WTC11 (cell line): ENCODE measurements at regions not wholly inside any gene's neighbourhood (a gene's known extent, or its start where the extent isn't known, plus 50 kb on each side); places are given as distances from the start of the nearest gene placed in this dataset.

ENCODE experiments used
- ATAC-seq: fragments of 200-7000 bp; cut with Tn5 transposase; 2 replicates; pipeline ENCODE4 v1.10.0; 2021; ENCODE audit warnings: mild to moderate bottlenecking, moderate library complexity
- CTCF ChIA-PET: fragments of 300-600 bp; sonication (Branson Sonifier 250); formaldehyde crosslinking; loops from one replicate; lab custom pipeline; 2021; ENCODE audit warnings: antibody characterized with exemption; lab: Charles Lee
- POLR2A ChIA-PET: fragments of 350-600 bp; sonication (Branson Sonifier 250); formaldehyde crosslinking; loops from one replicate; lab custom pipeline; 2021; ENCODE audit warnings: antibody characterized with exemption; lab: Charles Lee
- DNase-seq: peaks from one replicate; pipeline ENCODE4 v3.0.0; 2021; ENCODE audit warnings: low spot score
- H3K27ac Mint-ChIP-seq: 2 replicates; pipeline ENCODE4 v1.8.0; 2021; ENCODE audit warnings: mixed read lengths
- H3K27me3 Mint-ChIP-seq: 2 replicates; pipeline ENCODE4 v1.8.0; 2021; ENCODE audit warnings: low read depth, mild to moderate bottlenecking, moderate library complexity, mixed read lengths
- H3K36me3 Mint-ChIP-seq: 2 replicates; pipeline ENCODE4 v1.8.0; 2021; ENCODE audit warnings: mixed read lengths
- H3K4me1 Mint-ChIP-seq: 2 replicates; pipeline ENCODE4 v1.8.0; 2022; ENCODE audit warnings: mixed read lengths
- H3K4me3 Mint-ChIP-seq: 2 replicates; pipeline ENCODE4 v1.8.0; 2021; ENCODE audit warnings: mild to moderate bottlenecking, moderate library complexity, mixed read lengths
- H3K9me3 Mint-ChIP-seq: 2 replicates; pipeline ENCODE4 v1.8.0; 2021; ENCODE audit warnings: mixed read lengths
- ARID4B ChIP-seq: sonication (generic); formaldehyde crosslinking; IDR thresholded peaks from 2 replicates; pipeline ENCODE4 v1.8.0; 2023; ENCODE audit warnings: missing genetic modification reagents, mild to moderate bottlenecking, borderline replicate concordance
- ATF6 ChIP-seq: sonication (generic); formaldehyde crosslinking; IDR thresholded peaks from 2 replicates; pipeline ENCODE4 v1.8.1; 2023; ENCODE audit warnings: mild to moderate bottlenecking, missing genetic modification reagents
- ELF4 ChIP-seq: sonication (generic); formaldehyde crosslinking; IDR thresholded peaks from 2 replicates; pipeline ENCODE4 v1.8.1; 2022; ENCODE audit warnings: low read depth, mild to moderate bottlenecking, moderate library complexity, missing genetic modification reagents
- FOXP4 ChIP-seq: sonication (generic); formaldehyde crosslinking; IDR thresholded peaks from 2 replicates; pipeline ENCODE4 v1.8.0; 2022; ENCODE audit warnings: mild to moderate bottlenecking, missing genetic modification reagents
- IRF1 ChIP-seq: sonication (generic); formaldehyde crosslinking; IDR thresholded peaks from 2 replicates; pipeline ENCODE4 v1.8.0; 2023; ENCODE audit warnings: missing genetic modification reagents
- IRF2 ChIP-seq: sonication (generic); formaldehyde crosslinking; IDR thresholded peaks from 2 replicates; pipeline ENCODE4 v1.8.0; 2022; ENCODE audit warnings: low read depth, missing genetic modification reagents, borderline replicate concordance
- JAZF1 ChIP-seq: fragments of 250-450 bp; sonication (Bioruptor Pico); IDR thresholded peaks from 2 replicates; pipeline ENCODE4 v1.9.0; 2021; ENCODE audit warnings: moderate library complexity, mild to moderate bottlenecking, inconsistent platforms
- MYBL2 ChIP-seq: sonication (generic); formaldehyde crosslinking; IDR thresholded peaks from 2 replicates; pipeline ENCODE4 v1.8.1; 2023; ENCODE audit warnings: mild to moderate bottlenecking, moderate library complexity, missing genetic modification reagents
- PRDM15 ChIP-seq: sonication (generic); formaldehyde crosslinking; IDR thresholded peaks from 2 replicates; pipeline ENCODE4 v1.8.0; 2022; ENCODE audit warnings: missing genetic modification reagents
- RELA ChIP-seq: sonication (generic); formaldehyde crosslinking; IDR thresholded peaks from 2 replicates; pipeline ENCODE4 v1.8.1; 2022; ENCODE audit warnings: missing genetic modification reagents, mild to moderate bottlenecking, borderline replicate concordance
- RORB ChIP-seq: fragments of 250-450 bp; sonication (Bioruptor Pico); IDR thresholded peaks from 2 replicates; pipeline ENCODE4 v1.9.0; 2021; ENCODE audit warnings: mild to moderate bottlenecking
- STAT6 ChIP-seq: sonication (generic); formaldehyde crosslinking; conservative IDR thresholded peaks from 2 replicates; pipeline ENCODE4 v1.8.1; 2023; ENCODE audit warnings: mild to moderate bottlenecking, low read depth, missing genetic modification reagents, moderate library complexity
- TEAD1 ChIP-seq: sonication (generic); formaldehyde crosslinking; IDR thresholded peaks from 2 replicates; pipeline ENCODE4 v1.8.0; 2022; ENCODE audit warnings: mild to moderate bottlenecking, missing genetic modification reagents
- TP53 ChIP-seq: sonication (generic); formaldehyde crosslinking; IDR thresholded peaks from 2 replicates; pipeline ENCODE4 v1.8.1; 2023; ENCODE audit warnings: mild to moderate bottlenecking, missing genetic modification reagents
- USF1 ChIP-seq: sonication (generic); formaldehyde crosslinking; IDR thresholded peaks from 2 replicates; pipeline ENCODE4 v1.8.0; 2022; ENCODE audit warnings: mild to moderate bottlenecking, missing genetic modification reagents
- ZNF396 ChIP-seq: fragments of 250-450 bp; sonication (Bioruptor Pico); IDR thresholded peaks from 2 replicates; pipeline ENCODE4 v1.8.0; 2021; ENCODE audit warnings: mild to moderate bottlenecking, moderate library complexity, borderline replicate concordance
- ZNF416 ChIP-seq: fragments of 250-450 bp; sonication (Bioruptor Pico); IDR thresholded peaks from 2 replicates; pipeline ENCODE4 v1.9.0; 2021; ENCODE audit warnings: mild to moderate bottlenecking, inconsistent platforms

- no peak for TF ChIP-seq ATF6 (CRISPR knock-in tag)
- TF ChIP-seq, all 79 proteins: peak for 0
These were observed 880.8 kb downstream of the TECRL start (continued) for GRCh38 chr4:63528256-63528991.

GRCh38 chr4:63526251-63526650, 883.0 kb downstream of the TECRL start:
- no peaks in the 10 kb centered on the region for H3K4me1 Mint-ChIP-seq
- H3K9me3 Mint-ChIP-seq: peaks cover 11% of the 10 kb centered on the region
- POLR2A ChIA-PET: no interaction called here
- H3K4me3 Mint-ChIP-seq: no peak overlapping the region
- ATAC-seq (no peak), DNase-seq (no peak)
- no peak overlapping the region for H3K27ac Mint-ChIP-seq
- CTCF ChIA-PET: no interaction called here
- H3K27me3 Mint-ChIP-seq: no peaks in the 10 kb centered on the region; the same call in 1 of the 2 replicates
- H3K36me3 Mint-ChIP-seq: peaks cover 8% of the 10 kb centered on the region
- TF ChIP-seq TP53 (CRISPR knock-in tag): no peak
- no peak for TF ChIP-seq FOXP4 (CRISPR knock-in tag)
- TF ChIP-seq PRDM15: no peak
- TF ChIP-seq RELA (CRISPR knock-in tag): no peak
- TF ChIP-seq RORB: no peak
- TF ChIP-seq ELF4: no peak
- TF ChIP-seq ZNF416 (CRISPR knock-in tag): no peak
- no peak for TF ChIP-seq TEAD1 (CRISPR knock-in tag)
- no peak for TF ChIP-seq USF1 (CRISPR knock-in tag)
- no peak for TF ChIP-seq ZNF396 (CRISPR knock-in tag)
- no peak for TF ChIP-seq STAT6 (CRISPR knock-in tag)
- TF ChIP-seq JAZF1 (CRISPR knock-in tag): no peak
- no peak for TF ChIP-seq ARID4B (CRISPR knock-in tag)
- no peak for TF ChIP-seq IRF1 (CRISPR knock-in tag)
- no peak for TF ChIP-seq MYBL2
- no peak for TF ChIP-seq IRF2 (CRISPR knock-in tag)
